Coronary artery (tissue), 2 donors: ENCODE measurements at regions not wholly inside any gene's neighbourhood (a gene's known extent, or its start where the extent isn't known, plus 50 kb on each side); places are given as distances from the start of the nearest gene placed in this dataset.
A peak's percentile ranks its signal among the peaks of the same experiment; 100 is the strongest.

Source experiments
- DNase-seq: peaks from one replicate; pipeline ENCODE4 v3.0.0-alpha.2; 2017; ENCODE audit warnings: low spot score
- H3K27ac ChIP-seq, 2 donors: fragments of 200-600 bp; sonication (generic); one replicate each; pipeline ENCODE4 v1.5.1; 2016 to 2019
- H3K4me3 ChIP-seq: fragments of 200-600 bp; sonication (generic); 2 replicates; pipeline ENCODE4 v1.5.1; 2016; ENCODE audit warnings: mild to moderate bottlenecking, moderate library complexity
- CTCF ChIP-seq: fragments of 200-600 bp; sonication (generic); IDR thresholded peaks from one replicate; pipeline ENCODE4 v1.5.1; 2019; ENCODE audit warnings: antibody characterized with exemption

- Histone ChIP-seq H3K4me3 (no peak overlapping the region), H3K27ac (peak overlapping the region; percentile 48 to 62)
- DNase-seq: no peak
- TF ChIP-seq CTCF: no peak
These were observed 75.1 kb upstream of the PRKG1 start for GRCh38 chr10:50999163-50999562.

- DNase-seq: no peak
- no peak for TF ChIP-seq CTCF
- Histone ChIP-seq H3K4me3 (no peak overlapping the region), H3K27ac (peak overlapping the region in 1 of 2 donors; percentile 48)
These were observed 74.1 kb upstream of the PRKG1 start for GRCh38 chr10:51000164-51000563.

- no peak for DNase-seq
- Histone ChIP-seq H3K4me3 (no peak overlapping the region), H3K27ac (peak overlapping the region; percentile 48 to 58)
- TF ChIP-seq CTCF: no peak
These were observed 73.3 kb upstream of the PRKG1 start for GRCh38 chr10:51000976-51001375.

GRCh38 chr10:51001587-51001986 lies 72.7 kb upstream of the PRKG1 start:
- DNase-seq: no peak
- H3K27ac ChIP-seq: peak overlapping the region; percentile 39 to 58
- TF ChIP-seq CTCF: peak; percentile 58

DNA sequence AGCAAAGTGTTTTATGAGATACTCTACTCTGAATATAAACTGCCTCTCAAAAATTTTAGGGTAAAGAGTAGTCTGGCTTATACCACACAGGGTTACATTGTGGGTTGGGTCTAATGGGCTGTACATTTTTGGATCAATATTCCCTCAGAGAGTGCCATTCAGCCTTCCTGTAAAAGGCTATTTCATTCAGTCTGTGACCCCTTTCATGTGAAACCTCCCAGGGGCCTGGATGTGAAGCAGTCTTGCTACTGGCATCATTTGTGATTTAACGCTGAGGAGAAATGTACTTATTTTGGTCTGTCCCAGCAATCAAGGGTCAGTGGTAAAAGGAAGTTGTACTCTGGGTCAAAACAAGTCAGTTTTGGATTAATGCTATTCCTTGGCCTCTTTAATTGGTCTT lies 71.8 kb upstream of the PRKG1 start:
- no peak for TF ChIP-seq CTCF
- H3K4me3 ChIP-seq: peak overlapping the region; percentile 22
- H3K27ac ChIP-seq: peak overlapping the region; percentile 67 to 80
- DNase-seq: no peak

More at GRCh38 chr10:51001587-51001986, 72.7 kb upstream of the PRKG1 start:
- no peak overlapping the region for H3K4me3 ChIP-seq

- Histone ChIP-seq H3K27ac (peak overlapping the region; percentile 53 to 87), H3K4me3 (no peak overlapping the region)
- DNase-seq: no peak
- TF ChIP-seq CTCF: no peak
These were observed 69.5 kb upstream of the PRKG1 start for GRCh38 chr10:51004776-51005175.

GRCh38 chr10:51005551-51005950 lies 68.7 kb upstream of the PRKG1 start:
- H3K4me3 ChIP-seq: no peak overlapping the region
- peak overlapping the region; percentile 53 to 87 for H3K27ac ChIP-seq
- DNase-seq: no peak
- TF ChIP-seq CTCF: no peak
